NCI-H82 treated with DMSO at 0.1 percent for 48 hours (cell line): ENCODE measurements at regions not wholly inside any gene's neighbourhood (a gene's known extent, or its start where the extent isn't known, plus 50 kb on each side); places are given as distances from the start of the nearest gene placed in this dataset.

Experiments used
- DNase-seq: peaks from one replicate; lab custom pipeline; 2025; ENCODE audit not compliant: unreplicated experiment; lab: John Stamatoyannopoulos, UW

GRCh38 chr16:6341981-6342380, 990.7 kb upstream of the RBFOX1 start:
- no peak for DNase-seq

GRCh38 chr16:6335072-6335471, 997.6 kb upstream of the RBFOX1 start:
- DNase-seq, result no peak

- no peak for DNase-seq
Observed at GRCh38 chr16:6331770-6332169, 1000.9 kb upstream of the RBFOX1 start.

- no peak for DNase-seq
Observed at GRCh38 chr16:6317934-6318333, 1014.7 kb upstream of the RBFOX1 start.

GRCh38 chr16:6309271-6309670, 1023.4 kb upstream of the RBFOX1 start:
- no peak for DNase-seq

GRCh38 chr16:6308176-6308575, 1024.5 kb upstream of the RBFOX1 start:
- DNase-seq, result no peak

- DNase-seq, result no peak
Observed at GRCh38 chr16:6300523-6300922, 1032.1 kb upstream of the RBFOX1 start.

GRCh38 chr16:6297666-6298410, 1034.8 kb upstream of the RBFOX1 start:
- DNase-seq, result no peak

- no peak for DNase-seq
Observed at GRCh38 chr16:6286176-6286575, 1046.5 kb upstream of the RBFOX1 start.

- DNase-seq, result no peak
Observed at GRCh38 chr16:6284731-6285130, 1047.9 kb upstream of the RBFOX1 start.

- DNase-seq, result no peak
Observed at GRCh38 chr16:6281994-6282393, 1050.7 kb upstream of the RBFOX1 start.

GRCh38 chr16:6281274-6281673, 1051.4 kb upstream of the RBFOX1 start:
- no peak for DNase-seq

GRCh38 chr16:6280055-6280454, 1052.6 kb upstream of the RBFOX1 start:
- DNase-seq, result no peak

- DNase-seq, result peak; percentile 89
Observed at GRCh38 chr16:6279286-6279685, 1053.4 kb upstream of the RBFOX1 start.

- DNase-seq, result no peak
Observed at GRCh38 chr16:6274351-6274750, 1058.3 kb upstream of the RBFOX1 start.

- no peak for DNase-seq
Observed at GRCh38 chr16:6267682-6268081, 1065.0 kb upstream of the RBFOX1 start.

- no peak for DNase-seq
Observed at GRCh38 chr16:6266703-6267102, 1065.9 kb upstream of the RBFOX1 start.

GRCh38 chr16:6265968-6266367, 1066.7 kb upstream of the RBFOX1 start:
- no peak for DNase-seq

GRCh38 chr16:6258056-6258455, 1074.6 kb upstream of the RBFOX1 start:
- no peak for DNase-seq

GRCh38 chr16:6252541-6252940, 1080.1 kb upstream of the RBFOX1 start:
- DNase-seq, result no peak

GRCh38 chr16:6250511-6250910, 1082.1 kb upstream of the RBFOX1 start:
- DNase-seq, result no peak

- no peak for DNase-seq
Observed at GRCh38 chr16:6249863-6250262, 1082.8 kb upstream of the RBFOX1 start.

- no peak for DNase-seq
Observed at GRCh38 chr16:6248199-6248598, 1084.4 kb upstream of the RBFOX1 start.
